Spleen (tissue), 7 donors: ENCODE measurements at regions not wholly inside any gene's neighbourhood (a gene's known extent, or its start where the extent isn't known, plus 50 kb on each side); places are given as distances from the start of the nearest gene placed in this dataset.
"Not testable (repeated sequence)": the region's sequence is repeated elsewhere in the genome, so short reads cannot be mapped to it uniquely, and the experiment has no call there.

ENCODE experiments used
- POLR2A ChIP-seq, 3 donors: fragments of 450-650 bp; IDR thresholded peaks; one replicate each; pipeline ENCODE4 v1.5.1; 2017; ENCODE audit warnings: antibody characterized with exemption in 3 of 3, mild to moderate bottlenecking in 1 of 3
- POLR2AphosphoS5 ChIP-seq, 3 donors: sonication (generic); formaldehyde crosslinking; IDR thresholded peaks; one replicate each; pipeline ENCODE4 v1.5.1; 2017; ENCODE audit warnings: antibody characterized with exemption in 3 of 3
- TF ChIP-seq, protein P1 (sequence below), 11 experiments: fragments of 200-600 bp in 7 of 11; fragments of 450-650 bp in 4 of 11; sonication (generic) in 4 of 11; IDR thresholded peaks in 8 of 11; conservative IDR thresholded peaks in 3 of 11; 1 replicate in 7 of 11; 2 replicates in 4 of 11; pipeline versions ENCODE4 v1.4.0 to v1.8.0; 2016 to 2021; ENCODE audit warnings: antibody characterized with exemption in 11 of 11, inconsistent platforms in 4 of 11, mild to moderate bottlenecking in 1 of 11
- donor health status: DM: no; HTN: no; CAD: no; lungs with moderate emphysema.
- donor health status: DM: no; HTN: no; CAD: no.
- donor health status: DM: no; HTN: no; CAD: no.

DNA sequence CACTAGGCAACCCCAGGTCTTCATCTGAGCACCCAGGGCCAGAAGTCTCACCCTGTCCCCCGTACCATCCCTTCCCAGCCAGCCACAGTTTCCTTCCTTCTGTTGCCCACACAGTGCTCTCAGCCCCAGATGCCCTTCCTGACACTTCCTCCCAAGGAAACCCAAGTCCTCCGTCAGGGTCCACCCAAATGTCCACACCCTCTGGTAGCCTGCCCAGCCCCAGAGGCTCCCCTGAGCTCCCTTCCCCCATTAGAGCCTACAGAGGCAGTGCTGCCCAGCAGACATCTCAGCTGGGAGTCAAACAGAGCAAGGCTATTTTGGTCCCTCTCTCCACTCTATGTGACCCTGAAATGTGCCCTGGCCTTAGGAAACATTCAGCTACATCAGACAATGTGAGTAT, 338.0 kb downstream of the CACNA1B start:
- TF ChIP-seq, protein P1, sequence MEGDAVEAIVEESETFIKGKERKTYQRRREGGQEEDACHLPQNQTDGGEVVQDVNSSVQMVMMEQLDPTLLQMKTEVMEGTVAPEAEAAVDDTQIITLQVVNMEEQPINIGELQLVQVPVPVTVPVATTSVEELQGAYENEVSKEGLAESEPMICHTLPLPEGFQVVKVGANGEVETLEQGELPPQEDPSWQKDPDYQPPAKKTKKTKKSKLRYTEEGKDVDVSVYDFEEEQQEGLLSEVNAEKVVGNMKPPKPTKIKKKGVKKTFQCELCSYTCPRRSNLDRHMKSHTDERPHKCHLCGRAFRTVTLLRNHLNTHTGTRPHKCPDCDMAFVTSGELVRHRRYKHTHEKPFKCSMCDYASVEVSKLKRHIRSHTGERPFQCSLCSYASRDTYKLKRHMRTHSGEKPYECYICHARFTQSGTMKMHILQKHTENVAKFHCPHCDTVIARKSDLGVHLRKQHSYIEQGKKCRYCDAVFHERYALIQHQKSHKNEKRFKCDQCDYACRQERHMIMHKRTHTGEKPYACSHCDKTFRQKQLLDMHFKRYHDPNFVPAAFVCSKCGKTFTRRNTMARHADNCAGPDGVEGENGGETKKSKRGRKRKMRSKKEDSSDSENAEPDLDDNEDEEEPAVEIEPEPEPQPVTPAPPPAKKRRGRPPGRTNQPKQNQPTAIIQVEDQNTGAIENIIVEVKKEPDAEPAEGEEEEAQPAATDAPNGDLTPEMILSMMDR (IDR thresholded peaks at IDR 0.05 in 8 of 11, conservative IDR thresholded peaks at IDR 0.05 in 3 of 11), result not testable (repeated sequence)
- TF ChIP-seq POLR2AphosphoS5, POLR2A (IDR thresholded peaks at IDR 0.05): not testable (repeated sequence)
